ENCODE measurements at regions not wholly inside any gene's neighbourhood (a gene's known extent, or its start where the extent isn't known, plus 50 kb on each side); places are given as distances from the start of the nearest gene placed in this dataset.

DNA sequence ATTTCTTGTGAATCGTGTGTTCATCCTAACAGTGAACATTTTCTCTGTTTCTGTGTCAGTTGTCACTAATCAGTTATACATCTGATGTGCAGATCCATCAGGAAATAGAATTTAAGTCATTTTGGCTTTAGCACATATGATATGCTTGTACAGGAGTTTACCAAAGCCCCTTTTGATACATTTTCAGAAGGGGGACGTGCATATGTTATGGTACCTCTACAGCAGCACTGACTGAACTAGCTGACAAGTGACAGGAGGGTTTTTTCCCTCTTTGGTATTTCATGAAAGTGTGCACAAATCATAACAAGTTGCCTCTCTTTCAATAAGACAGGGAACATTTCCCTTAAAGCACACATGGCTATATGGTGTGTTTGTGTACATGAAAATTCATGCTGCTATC lies 536.5 kb downstream of the PLCL1 start:
- DNase-seq (ENCODE audit: low read depth): no peak
- TF ChIP-seq, protein P1, sequence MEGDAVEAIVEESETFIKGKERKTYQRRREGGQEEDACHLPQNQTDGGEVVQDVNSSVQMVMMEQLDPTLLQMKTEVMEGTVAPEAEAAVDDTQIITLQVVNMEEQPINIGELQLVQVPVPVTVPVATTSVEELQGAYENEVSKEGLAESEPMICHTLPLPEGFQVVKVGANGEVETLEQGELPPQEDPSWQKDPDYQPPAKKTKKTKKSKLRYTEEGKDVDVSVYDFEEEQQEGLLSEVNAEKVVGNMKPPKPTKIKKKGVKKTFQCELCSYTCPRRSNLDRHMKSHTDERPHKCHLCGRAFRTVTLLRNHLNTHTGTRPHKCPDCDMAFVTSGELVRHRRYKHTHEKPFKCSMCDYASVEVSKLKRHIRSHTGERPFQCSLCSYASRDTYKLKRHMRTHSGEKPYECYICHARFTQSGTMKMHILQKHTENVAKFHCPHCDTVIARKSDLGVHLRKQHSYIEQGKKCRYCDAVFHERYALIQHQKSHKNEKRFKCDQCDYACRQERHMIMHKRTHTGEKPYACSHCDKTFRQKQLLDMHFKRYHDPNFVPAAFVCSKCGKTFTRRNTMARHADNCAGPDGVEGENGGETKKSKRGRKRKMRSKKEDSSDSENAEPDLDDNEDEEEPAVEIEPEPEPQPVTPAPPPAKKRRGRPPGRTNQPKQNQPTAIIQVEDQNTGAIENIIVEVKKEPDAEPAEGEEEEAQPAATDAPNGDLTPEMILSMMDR (IDR thresholded peaks at IDR 0.05; ENCODE audit: insufficient read depth, low read depth, low read length): no peak
- H3K4me3 ChIP-seq (ENCODE audit: low read depth, low read length): no peak overlapping the region

DNA sequence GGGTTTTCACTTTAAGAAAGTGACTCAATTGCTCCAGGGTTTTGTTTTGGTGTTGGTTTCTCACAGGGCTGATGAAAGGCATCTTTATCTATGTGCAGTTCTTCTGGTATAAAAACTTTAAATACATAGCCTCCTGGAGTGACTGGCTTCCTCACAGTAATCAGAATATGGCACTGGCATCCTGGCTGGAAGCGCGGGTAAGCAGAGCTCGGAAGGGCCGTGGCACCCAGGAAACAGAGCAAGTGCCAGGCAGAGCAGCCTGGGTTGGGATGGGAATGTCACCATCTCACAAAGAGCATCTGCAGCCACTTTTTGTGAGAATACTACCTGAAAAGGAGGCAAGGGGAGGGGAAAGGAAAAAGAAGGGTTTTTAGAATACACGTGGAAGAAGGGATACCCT lies 534.7 kb downstream of the PLCL1 start:
- no peak for DNase-seq (ENCODE audit: low read depth)
- H3K4me3 ChIP-seq (ENCODE audit: low read depth, low read length): no peak overlapping the region
- TF ChIP-seq, protein P1 (IDR thresholded peaks at IDR 0.05; ENCODE audit: insufficient read depth, low read depth, low read length): no peak

DNA sequence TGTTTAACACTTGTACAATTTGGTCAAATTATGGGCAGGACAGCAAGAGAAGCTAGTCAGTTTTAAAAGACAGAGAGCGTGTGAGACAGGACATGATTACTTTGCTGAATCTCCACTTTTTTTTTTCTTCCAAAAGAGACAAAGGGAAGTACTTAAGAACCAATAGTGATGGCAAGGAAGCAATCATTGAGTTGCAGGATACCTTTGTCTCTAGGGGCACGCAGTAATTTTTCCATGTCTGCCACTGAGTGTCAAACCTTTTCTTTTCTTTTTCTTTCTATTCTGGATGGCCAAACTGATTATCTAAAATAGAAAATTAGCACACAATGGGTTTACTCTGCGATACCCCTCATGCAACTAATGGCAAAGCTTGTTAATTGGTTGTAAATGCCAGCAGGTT lies 533.0 kb downstream of the PLCL1 start:
- DNase-seq (ENCODE audit: low read depth): no peak
- no peak overlapping the region for H3K4me3 ChIP-seq (ENCODE audit: low read depth, low read length)
- TF ChIP-seq, protein P1 (IDR thresholded peaks at IDR 0.05; ENCODE audit: insufficient read depth, low read depth, low read length): no peak

DNA sequence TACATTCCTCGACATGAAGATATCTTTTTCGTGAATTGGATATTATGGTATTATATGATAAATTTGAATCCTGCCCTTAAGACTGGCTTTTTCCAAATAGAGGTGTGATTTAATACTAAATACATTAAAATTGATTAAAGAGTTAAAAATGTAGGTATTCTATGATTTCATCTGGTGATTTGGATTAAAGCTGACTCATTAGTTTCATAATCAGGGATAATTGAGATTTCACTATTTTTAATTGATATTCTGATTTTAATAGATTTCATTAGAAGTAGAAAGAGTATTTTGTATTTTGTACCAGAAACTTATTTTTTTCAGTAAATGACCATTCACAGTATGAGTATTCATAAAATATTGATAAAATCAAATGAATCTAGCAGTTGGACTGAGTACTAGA lies 524.1 kb downstream of the PLCL1 start:
- TF ChIP-seq, protein P1 (IDR thresholded peaks at IDR 0.05; ENCODE audit: insufficient read depth, low read depth, low read length): no peak
- no peak overlapping the region for H3K4me3 ChIP-seq (ENCODE audit: low read depth, low read length)
- no peak for DNase-seq (ENCODE audit: low read depth)

DNA sequence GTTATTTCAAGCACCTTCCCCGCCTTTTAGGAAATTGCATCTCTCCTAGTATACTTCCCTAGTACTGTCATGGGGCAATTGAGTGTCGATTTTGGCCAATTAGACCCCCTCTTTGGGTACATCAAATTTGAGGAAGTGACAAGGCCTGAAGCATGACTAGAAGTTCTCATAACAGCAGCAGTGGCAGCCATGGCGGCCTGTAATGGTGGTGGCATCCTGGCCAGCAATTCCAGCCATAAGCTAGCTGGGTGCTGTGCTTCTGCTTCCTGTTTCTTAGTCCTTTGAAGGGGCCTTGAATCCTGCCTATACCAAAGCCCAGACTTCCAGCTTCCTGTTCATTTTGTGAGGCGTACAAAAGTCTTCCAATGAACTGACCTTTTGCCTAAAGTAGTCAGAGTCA lies 523.1 kb downstream of the PLCL1 start:
- TF ChIP-seq, protein P1 (IDR thresholded peaks at IDR 0.05; ENCODE audit: insufficient read depth, low read depth, low read length): no peak
- DNase-seq (ENCODE audit: low read depth): no peak
- H3K4me3 ChIP-seq (ENCODE audit: low read depth, low read length): no peak overlapping the region

DNA sequence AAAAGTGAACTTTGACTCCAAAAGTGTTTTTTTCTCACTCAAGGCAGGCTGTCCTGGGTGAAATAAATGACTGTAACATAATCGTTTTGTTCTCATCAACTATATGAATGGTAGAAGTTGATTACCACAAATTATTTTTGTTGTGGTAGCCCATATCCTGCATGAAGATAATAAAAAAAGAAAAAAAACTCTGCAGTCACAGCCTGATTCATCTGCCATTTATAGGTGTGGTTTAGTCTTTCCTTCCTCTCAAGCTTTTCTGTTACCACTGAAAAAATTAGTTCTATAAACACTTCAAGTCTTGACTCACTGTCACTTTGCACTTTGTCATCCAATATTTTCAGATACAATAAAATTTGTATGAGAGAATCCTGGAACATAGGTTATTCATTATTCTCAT lies 522.0 kb downstream of the PLCL1 start:
- H3K4me3 ChIP-seq (ENCODE audit: low read depth, low read length): no peak overlapping the region
- no peak for DNase-seq (ENCODE audit: low read depth)
- TF ChIP-seq, protein P1 (IDR thresholded peaks at IDR 0.05; ENCODE audit: insufficient read depth, low read depth, low read length): no peak

DNA sequence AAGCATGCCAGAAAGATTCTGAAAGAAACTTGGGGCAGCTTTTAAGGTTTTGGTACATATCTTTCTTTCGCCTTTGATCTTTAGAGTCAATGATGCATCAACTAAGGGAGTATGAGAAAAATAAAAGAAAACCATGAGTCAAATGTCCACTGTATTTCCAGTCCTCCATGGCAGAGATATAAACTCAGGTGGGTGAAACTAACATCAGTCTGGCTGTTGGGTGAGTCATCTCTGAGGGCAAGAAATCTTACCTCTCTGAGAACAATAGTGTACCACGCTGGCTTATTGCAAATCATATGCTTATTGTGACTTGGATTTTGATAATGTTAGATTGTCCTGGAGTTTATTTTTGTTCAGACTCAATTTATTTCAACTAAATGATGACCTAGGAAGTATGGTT lies 521.0 kb downstream of the PLCL1 start:
- no peak overlapping the region for H3K4me3 ChIP-seq (ENCODE audit: low read depth, low read length)
- DNase-seq (ENCODE audit: low read depth): no peak
- TF ChIP-seq, protein P1 (IDR thresholded peaks at IDR 0.05; ENCODE audit: insufficient read depth, low read depth, low read length): no peak
